AG08396 (cell line): ENCODE measurements at regions not wholly inside any gene's neighbourhood (a gene's known extent, or its start where the extent isn't known, plus 50 kb on each side); places are given as distances from the start of the nearest gene placed in this dataset.
"Not testable (repeated sequence)": the region's sequence is repeated elsewhere in the genome, so short reads cannot be mapped to it uniquely, and the experiment has no call there.

Source experiments
- DNase-seq: peaks from one replicate; pipeline ENCODE4 v3.0.0; 2012; ENCODE audit warnings: low spot score, mixed read lengths

DNA sequence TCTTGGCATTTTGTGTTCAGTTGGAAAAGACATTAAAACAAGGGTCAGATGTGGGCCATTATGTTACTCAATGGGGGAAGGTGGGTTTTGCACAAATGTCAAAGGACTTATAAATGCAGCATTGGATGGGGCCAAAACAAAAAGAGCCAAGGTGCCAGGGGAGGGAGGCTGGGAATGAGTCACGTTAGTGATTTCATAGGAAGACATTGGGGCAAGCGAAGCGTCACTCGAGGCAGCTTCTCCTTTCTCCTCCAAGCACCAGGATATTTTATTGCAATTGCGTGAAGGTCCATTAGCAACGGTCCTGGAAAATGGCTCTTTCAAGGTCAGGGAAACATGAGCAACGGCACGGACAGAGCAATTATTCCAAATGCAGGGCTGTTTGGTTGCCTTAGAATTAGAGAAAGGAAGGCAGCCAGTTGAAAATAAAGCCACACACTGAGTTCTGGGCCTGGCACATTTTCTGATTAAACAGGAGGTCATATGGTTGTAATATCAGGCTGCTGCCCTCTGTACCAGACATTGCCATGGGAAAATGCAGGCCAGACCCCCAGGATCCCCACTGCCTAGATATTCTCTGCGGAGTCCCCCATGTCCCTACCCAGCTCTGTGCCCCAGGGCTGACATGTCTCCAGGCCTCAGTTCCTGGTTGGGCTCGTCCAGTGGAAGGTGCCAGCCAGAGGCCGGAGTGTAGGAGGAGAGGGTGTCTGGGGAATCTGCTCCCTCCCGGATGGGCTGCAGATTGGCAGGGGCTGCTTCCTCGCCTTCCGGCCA lies 63.3 kb upstream of the NANOS1 start:
- no peak for DNase-seq

GRCh38 chr10:118966850-118967125 lies 62.7 kb upstream of the NANOS1 start:
- DNase-seq, result no peak

DNA sequence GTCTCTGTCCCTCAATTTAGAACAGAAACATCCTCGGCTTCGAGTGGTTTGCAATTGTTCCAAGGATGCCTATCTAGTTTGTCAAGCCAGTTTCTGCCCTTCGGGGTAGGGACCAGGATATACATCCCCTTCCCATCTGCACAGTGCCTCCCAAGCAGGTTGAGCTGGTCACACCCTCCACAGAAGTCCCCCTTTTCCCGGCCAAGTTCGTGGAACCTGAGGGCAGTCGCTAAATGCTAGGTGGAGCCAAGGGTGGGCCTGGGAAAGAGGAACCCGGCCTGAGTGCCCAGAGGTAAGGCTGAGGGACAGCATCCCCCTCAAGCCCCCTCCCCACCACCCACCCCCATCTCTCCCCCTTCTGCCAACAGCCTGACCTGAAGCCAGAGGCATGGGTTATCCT lies 62.4 kb upstream of the NANOS1 start:
- no peak for DNase-seq

DNA sequence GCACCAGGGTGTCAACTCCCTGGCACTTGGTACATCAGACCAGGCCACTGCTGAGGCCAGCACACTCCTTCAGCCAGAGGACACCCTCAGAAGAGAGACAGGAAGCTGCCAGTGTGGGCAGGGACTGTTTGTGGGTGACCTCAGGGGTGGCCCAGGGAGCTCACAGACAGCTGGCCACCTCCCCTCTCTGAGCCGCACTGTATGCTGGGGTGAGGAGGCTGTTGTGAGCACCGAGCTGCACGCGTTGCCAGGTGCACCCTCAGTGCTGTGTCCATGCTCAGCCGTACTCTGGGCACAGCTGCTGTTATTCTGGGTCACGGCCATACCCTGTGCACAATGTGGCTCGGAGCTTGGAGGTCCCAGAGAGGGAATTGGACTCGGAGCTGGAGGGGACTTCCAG lies 61.5 kb upstream of the NANOS1 start:
- DNase-seq, result no peak

- no peak for DNase-seq
Measured at GRCh38 chr10:118968482-118968881, 61.0 kb upstream of the NANOS1 start.

- DNase-seq, result no peak
Measured at GRCh38 chr10:118969014-118969413, 60.5 kb upstream of the NANOS1 start.

DNA sequence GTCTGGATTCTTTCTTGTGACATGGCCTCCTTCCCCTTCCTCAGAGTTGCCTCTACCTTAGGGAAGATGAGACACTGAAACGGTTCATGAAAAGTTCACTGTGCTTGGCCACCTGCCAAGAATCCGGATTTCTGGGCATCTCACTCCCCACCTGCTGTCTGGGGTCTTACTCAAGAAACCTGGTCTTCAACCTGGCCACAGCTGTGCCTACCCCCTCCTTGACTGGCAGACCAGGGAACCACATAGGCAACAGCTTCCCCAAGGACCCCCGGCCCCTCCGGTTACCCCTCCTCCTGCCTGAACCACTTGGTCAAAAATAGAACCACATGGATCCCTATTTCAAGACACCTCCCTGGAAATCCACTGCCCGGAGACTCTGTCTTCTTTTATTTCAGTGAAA lies 58.7 kb upstream of the NANOS1 start:
- DNase-seq, result no peak

DNA sequence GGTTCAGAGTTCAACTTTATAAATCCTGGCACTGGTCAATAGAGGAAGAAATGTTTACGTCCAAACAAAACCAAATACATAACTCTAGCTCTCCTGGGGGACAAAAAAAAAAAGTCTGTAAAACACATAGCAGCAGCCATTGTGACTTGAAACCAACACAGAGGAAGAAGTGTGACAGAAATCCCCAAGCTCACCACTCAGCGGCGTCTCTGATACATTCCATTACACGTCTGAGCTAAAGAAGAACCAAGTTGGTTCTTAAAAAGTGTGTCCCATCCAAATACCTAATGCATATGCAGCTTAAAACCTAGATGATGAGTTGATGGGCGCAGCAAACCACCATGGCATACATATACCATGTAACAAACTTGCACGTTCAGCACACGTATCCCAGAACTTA lies 58.3 kb upstream of the NANOS1 start:
- DNase-seq, result no peak

DNA sequence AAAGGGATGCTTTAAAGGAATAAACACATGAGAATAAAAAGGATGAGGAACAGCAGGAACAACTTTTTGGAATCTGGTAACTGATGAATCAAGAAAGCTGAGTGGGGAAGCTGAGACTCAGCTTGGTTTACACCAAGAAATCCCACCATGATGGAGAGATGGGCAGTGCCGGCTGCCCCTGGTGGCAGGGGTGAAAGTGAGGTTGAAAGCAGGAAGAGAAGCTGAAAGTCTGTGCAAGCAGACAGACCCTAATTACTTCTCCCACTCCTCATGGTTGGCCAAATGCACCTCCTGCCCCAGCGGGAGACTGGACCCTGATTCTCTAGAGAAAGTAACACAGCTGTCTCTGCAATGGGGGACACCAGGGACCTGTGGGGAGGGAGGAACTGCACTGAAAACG lies 57.6 kb upstream of the NANOS1 start:
- no peak for DNase-seq

DNA sequence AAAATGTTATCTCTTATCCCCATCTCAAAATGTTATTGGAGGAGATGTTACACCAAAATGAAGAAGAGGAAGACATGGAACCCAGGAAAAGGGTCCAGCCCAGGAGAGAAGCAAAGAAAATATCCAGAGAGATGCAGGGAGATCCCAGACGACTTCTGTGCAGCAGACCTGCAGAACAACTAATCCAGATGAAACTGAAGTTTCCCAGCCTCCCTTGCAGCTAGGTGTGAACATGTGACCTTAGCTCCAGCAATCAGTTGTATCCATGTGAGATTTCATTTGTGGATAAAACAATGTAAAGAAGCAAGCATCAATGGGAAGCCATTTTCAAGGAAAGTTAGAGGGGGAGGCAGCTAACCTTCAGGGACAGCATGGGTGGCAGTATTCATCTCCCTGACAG lies 55.8 kb upstream of the NANOS1 start:
- no peak for DNase-seq

DNA sequence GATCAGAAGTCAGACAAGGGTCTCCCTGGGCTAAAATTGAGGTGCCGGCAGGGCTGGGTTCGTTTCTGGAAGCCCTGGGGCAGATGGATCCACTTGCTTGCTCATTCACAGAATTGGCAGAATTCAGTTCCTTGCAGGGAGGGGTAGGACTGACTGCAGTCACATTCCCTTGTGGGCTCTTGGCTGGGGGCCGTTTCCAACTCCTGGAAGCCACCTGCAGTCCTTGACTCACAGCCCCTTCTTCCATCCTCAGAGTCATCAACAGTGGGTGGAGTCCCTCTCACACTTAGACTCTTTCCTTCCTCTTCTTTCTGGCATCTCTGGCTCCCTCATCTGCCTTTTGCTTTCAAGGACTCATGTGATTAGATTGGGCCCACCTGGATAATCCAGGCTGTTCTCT lies 54.6 kb upstream of the NANOS1 start:
- no peak for DNase-seq

GRCh38 chr10:118976219-118976618 lies 53.3 kb upstream of the NANOS1 start:
- not testable (repeated sequence) for DNase-seq

DNA sequence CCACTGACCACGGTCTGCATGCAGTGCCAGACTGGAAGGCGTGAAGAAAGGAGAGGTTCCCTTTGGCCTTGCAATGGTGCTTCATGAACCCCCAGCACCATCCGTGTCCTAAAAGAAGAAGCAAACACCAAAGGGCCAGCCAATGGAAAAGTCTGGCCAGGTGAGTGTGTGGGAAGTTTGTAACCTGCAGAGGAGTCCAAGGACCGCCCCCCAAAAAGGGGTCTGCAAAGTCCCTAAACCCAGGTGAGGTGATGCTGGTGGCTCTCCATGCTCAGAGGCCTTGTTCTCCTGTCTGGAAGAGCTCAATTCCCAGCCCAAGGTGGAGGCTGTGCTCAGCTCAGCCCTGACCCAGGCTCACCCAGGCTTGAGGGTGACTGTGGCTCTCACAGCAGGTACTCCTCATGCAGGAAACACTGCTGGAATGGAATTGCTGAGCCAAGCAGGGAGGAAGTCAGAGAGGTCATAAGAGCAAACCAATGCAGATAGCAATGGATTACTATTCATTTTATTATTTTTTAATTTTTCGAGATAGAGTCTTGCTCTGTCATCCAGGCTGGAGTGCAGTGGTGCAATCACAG lies 52.4 kb upstream of the NANOS1 start:
- no peak for DNase-seq

- DNase-seq, result no peak
Measured at GRCh38 chr10:118977835-118978234, 51.7 kb upstream of the NANOS1 start.

GRCh38 chr10:118978316-118978997 lies 51.1 kb upstream of the NANOS1 start:
- DNase-seq, result no peak

DNA sequence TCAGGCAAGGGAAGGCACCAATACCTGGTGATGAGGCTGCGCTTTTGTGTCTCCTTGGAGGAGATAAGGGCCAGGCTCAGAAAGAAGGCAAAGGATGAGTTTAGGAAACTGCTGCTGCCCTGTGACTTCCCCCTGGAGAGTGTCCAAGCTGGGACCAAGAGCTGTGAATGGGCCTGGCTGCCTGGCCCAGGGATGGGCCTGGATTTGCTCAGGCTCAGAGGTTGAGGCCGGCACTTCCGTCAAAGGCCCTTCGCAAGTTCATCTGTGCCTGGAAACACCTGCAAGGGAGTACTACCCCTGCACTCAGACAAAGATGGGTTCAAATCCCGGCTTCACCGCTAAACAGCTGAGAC lies 50.5 kb upstream of the NANOS1 start:
- DNase-seq, result no peak

DNA sequence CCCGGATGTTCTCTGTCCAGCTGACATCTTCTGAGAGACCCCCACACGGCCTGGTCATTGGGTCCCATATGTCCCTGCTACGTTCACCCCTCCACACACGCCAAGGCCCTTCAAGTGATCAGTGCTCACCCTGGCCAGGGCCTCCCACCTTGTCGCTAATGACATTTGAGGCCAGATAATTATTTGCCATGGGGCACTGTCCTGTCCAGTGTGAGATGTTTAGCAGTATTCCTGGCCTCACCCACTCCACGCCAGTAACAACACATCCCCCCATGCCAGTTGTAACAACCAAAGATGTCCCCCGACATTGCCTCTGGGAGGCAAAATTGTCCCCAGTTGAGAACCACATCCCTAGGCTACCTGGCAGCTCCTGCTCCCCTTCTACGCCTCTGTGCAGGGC lies 49.9 kb upstream of the NANOS1 start:
- DNase-seq, result no peak
